ENCODE measurements at regions not wholly inside any gene's neighbourhood (a gene's known extent, or its start where the extent isn't known, plus 50 kb on each side); places are given as distances from the start of the nearest gene placed in this dataset.

- no peak for TF ChIP-seq POLR2A (IDR thresholded peaks at IDR 0.05; ENCODE audit: low read length)
- TF ChIP-seq GATA1 (IDR thresholded peaks at IDR 0.05; ENCODE audit: low read depth, low read length) = no peak
Measured at GRCh38 chr13:40337651-40338050, 328.8 kb downstream of the FOXO1 start.

Data from erythroblast (primary cell).